ENCODE measurements at regions not wholly inside any gene's neighbourhood (a gene's known extent, or its start where the extent isn't known, plus 50 kb on each side); places are given as distances from the start of the nearest gene placed in this dataset.

- TF ChIP-seq CTCF (IDR thresholded peaks at IDR 0.05; ENCODE audit: insufficient read depth, low read depth, low read length), result no peak
- TF ChIP-seq EZH2 (IDR thresholded peaks at IDR 0.05; ENCODE audit: insufficient read depth, low read length), result no peak
These were observed 1283.7 kb downstream of the PCDH9 start for GRCh38 chr13:65946387-65946786.

All from astrocyte (in vitro differentiated cells and primary cell).